Colonic mucosa (tissue), 4 donors: ENCODE measurements at regions not wholly inside any gene's neighbourhood (a gene's known extent, or its start where the extent isn't known, plus 50 kb on each side); places are given as distances from the start of the nearest gene placed in this dataset.

Source experiments
- DNase-seq: peaks from one replicate; pipeline ENCODE4 v3.0.0-alpha.2; 2020
- H3K27ac ChIP-seq: fragments of 200-600 bp; one replicate; pipeline ENCODE4 v1.8.0; 2021
- H3K27me3 ChIP-seq: fragments of 200-600 bp; one replicate; pipeline ENCODE4 v1.8.0; 2021
- H3K36me3 ChIP-seq: fragments of 200-600 bp; one replicate; pipeline ENCODE4 v1.8.0; 2021
- H3K4me1 ChIP-seq: fragments of 200-600 bp; one replicate; pipeline ENCODE4 v1.8.0; 2021; ENCODE audit warnings: mild to moderate bottlenecking
- H3K4me3 ChIP-seq: fragments of 200-600 bp; one replicate; pipeline ENCODE4 v1.8.0; 2021
- H3K9ac ChIP-seq, 2 donors: one replicate each; pipeline ENCODE4 v1.7.0; 2013; ENCODE audit warnings: control low read depth in 2 of 2, low read depth in 2 of 2, low read length in 2 of 2
- H3K9me3 ChIP-seq: fragments of 200-600 bp; one replicate; pipeline ENCODE4 v1.8.0; 2021
- CTCF ChIP-seq: fragments of 200-600 bp; IDR thresholded peaks from one replicate; pipeline ENCODE4 v1.8.0; 2022; ENCODE audit warnings: antibody characterized with exemption, mild to moderate bottlenecking
- intact Hi-C: fragments of 100-400 bp; cut with DNase I; formaldehyde crosslinking; loops from one replicate; pipeline ENCODE4 v1.14.1; 2022
- donor health status: healthy.
- donor health status: DM: no; HTN: no; CAD: no.
- donor health status: DM: no; HTN: no; CAD: no.

- TF ChIP-seq CTCF = no peak
- no peak for DNase-seq
- H3K9me3 ChIP-seq = no peaks in the 10 kb centered on the region
- no peak overlapping the region for H3K4me3 ChIP-seq
- no peaks in the 10 kb centered on the region for H3K36me3 ChIP-seq
- H3K4me1 ChIP-seq = no peaks in the 10 kb centered on the region
- H3K27ac ChIP-seq = no peak overlapping the region
- intact Hi-C loops = no loop called here
- H3K27me3 ChIP-seq = no peaks in the 10 kb centered on the region
- no peak overlapping the region for H3K9ac ChIP-seq
Measured at GRCh38 chr2:49664827-49665226, 510.5 kb upstream of the FSHR start.

- DNase-seq = no peak
- intact Hi-C loops = no loop called here
- Histone ChIP-seq H3K27ac (no peak overlapping the region), H3K27me3 (no peaks in the 10 kb centered on the region), H3K4me1 (no peaks in the 10 kb centered on the region), H3K9me3 (no peaks in the 10 kb centered on the region), H3K36me3 (no peaks in the 10 kb centered on the region), H3K4me3 (no peak overlapping the region), H3K9ac (no peak overlapping the region)
- no peak for TF ChIP-seq CTCF
Measured at GRCh38 chr2:49661809-49662208, 507.5 kb upstream of the FSHR start.

- no peak for TF ChIP-seq CTCF
- DNase-seq = no peak
- Histone ChIP-seq H3K4me3 (no peak overlapping the region), H3K9ac (no peak overlapping the region), H3K36me3 (no peaks in the 10 kb centered on the region), H3K9me3 (no peaks in the 10 kb centered on the region), H3K27me3 (no peaks in the 10 kb centered on the region), H3K27ac (no peak overlapping the region), H3K4me1 (no peaks in the 10 kb centered on the region)
- intact Hi-C loops = no loop called here
Measured at GRCh38 chr2:49656853-49657252, 502.5 kb upstream of the FSHR start.

- Histone ChIP-seq H3K4me1 (no peaks in the 10 kb centered on the region), H3K27ac (no peak overlapping the region), H3K9me3 (no peaks in the 10 kb centered on the region), H3K9ac (no peak overlapping the region), H3K36me3 (no peaks in the 10 kb centered on the region), H3K27me3 (no peaks in the 10 kb centered on the region), H3K4me3 (no peak overlapping the region)
- TF ChIP-seq CTCF = no peak
- DNase-seq = no peak
- intact Hi-C loops = no loop called here
Measured at GRCh38 chr2:49643149-49643548, 488.8 kb upstream of the FSHR start.

- H3K9me3 ChIP-seq = no peaks in the 10 kb centered on the region
- H3K4me1 ChIP-seq = no peaks in the 10 kb centered on the region
- no peaks in the 10 kb centered on the region for H3K27me3 ChIP-seq
- intact Hi-C loops = no loop called here
- no peaks in the 10 kb centered on the region for H3K36me3 ChIP-seq
- H3K27ac ChIP-seq = no peak overlapping the region
- DNase-seq = no peak
- TF ChIP-seq CTCF = no peak
- no peak overlapping the region for H3K4me3 ChIP-seq
- H3K9ac ChIP-seq = no peak overlapping the region
Measured at GRCh38 chr2:49640630-49641029, 486.3 kb upstream of the FSHR start.

GRCh38 chr2:49621016-49621415 lies 466.7 kb upstream of the FSHR start:
- H3K36me3 ChIP-seq = no peaks in the 10 kb centered on the region
- intact Hi-C loops = no loop called here
- H3K9ac ChIP-seq = no peak overlapping the region

More at GRCh38 chr2:49621016-49621415, 466.7 kb upstream of the FSHR start:
- Histone ChIP-seq H3K27me3 (no peaks in the 10 kb centered on the region), H3K9me3 (no peaks in the 10 kb centered on the region), H3K4me3 (no peak overlapping the region), H3K27ac (no peak overlapping the region), H3K4me1 (no peaks in the 10 kb centered on the region)
- TF ChIP-seq CTCF = no peak
- DNase-seq = no peak
